ENCODE measurements at regions not wholly inside any gene's neighbourhood (a gene's known extent, or its start where the extent isn't known, plus 50 kb on each side); places are given as distances from the start of the nearest gene placed in this dataset.
A peak's percentile ranks its signal among the peaks of the same experiment; 100 is the strongest.

DNA sequence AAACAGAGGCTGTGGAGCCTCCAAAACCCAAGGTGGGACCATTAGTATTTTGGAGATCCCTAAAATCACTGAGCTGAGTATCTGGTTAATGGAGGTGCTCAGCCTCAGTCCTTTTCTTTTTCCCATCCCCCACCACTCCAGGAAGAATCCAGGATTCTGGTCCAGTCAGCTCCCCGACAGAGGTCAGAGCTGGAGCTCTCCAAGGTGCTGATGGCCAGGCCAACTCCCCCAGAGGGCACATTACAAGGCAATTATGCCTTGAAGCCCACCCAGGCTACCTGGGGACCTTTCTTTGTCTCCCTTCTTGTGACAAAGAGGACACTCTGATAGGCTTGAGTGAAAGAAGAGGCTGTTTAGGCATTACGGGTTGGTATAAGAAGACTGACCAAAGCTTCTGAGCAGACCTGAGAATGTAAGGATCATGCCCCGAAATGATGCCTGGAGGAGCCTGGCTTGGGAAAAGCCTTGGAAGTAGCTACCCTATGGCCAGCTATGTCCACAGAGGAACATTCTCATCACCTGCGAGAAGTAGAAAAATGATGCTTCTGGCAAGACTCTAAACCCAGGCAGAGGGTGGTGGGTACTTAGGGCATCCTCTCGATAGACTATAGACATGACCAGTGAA is 102.5 kb upstream of the LDAH start:
- no peak for DNase-seq
- Histone ChIP-seq H3K27me3 (ENCODE audit: insufficient read depth, low read length) (peaks cover 3% of the 10 kb centered on the region), H3K36me3 (ENCODE audit: insufficient read depth, low read length) (no peaks in the 10 kb centered on the region), H3K4me1 (ENCODE audit: insufficient read depth, low read length) (no peaks in the 10 kb centered on the region), H3K4me3 (ENCODE audit: low read length in 2 of 2) (no peak overlapping the region), H3K9me3 (ENCODE audit: control insufficient read depth in 1 of 2, low read length in 2 of 2) (no peaks in the 10 kb centered on the region), H3K27ac (ENCODE audit: low read depth, low read length) (no peak overlapping the region)
- CTCF ChIA-PET (ENCODE audit: partially characterized antibody): no interaction called here
- peaks cover 4 to 23% (median 12%) of the 10 kb centered on the region in 8 donors for H3K9me3 Mint-ChIP-seq
- no peak overlapping the region for H3K4me3 Mint-ChIP-seq
- no peak overlapping the region for H3K27ac Mint-ChIP-seq
- peaks cover 7 to 19% of the 10 kb centered on the region in 2 donors for H3K27me3 Mint-ChIP-seq
- POLR2A ChIA-PET (ENCODE audit: partially characterized antibody): no interaction called here
- intact Hi-C loops (cut with micrococcal nuclease): no loop called here
- H3K36me3 Mint-ChIP-seq: peaks cover 0 to 6% of the 10 kb centered on the region in 2 donors
- no peaks in the 10 kb centered on the region for H3K4me1 Mint-ChIP-seq

DNA sequence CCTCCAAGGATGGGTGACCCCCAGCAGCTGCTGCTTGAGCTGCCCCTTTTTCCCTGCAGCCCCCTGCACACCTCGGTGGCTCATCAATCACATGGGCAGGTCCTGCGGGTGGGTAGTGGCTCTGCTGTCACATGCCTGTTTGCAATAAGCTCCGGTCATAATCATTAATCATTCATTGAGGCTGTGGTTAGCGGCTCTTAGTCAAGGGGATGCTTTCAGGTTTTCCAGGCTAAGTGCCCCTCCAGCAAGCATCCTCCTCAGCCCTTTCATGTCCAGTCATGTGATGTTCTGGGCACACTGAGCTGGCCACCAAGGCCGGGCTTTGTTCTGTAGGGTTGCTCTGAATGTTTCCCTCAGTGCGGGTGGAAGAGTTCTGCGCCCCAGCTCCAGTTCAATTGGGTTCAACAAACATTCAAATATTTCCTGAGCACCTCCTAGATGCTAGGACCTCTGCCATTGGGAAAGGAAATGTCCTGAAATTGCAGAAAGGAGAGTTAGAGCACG is 96.4 kb upstream of the LDAH start:
- Mint-ChIP-seq H3K27me3 (peaks cover 2 to 30% of the 10 kb centered on the region in 2 donors), H3K9me3 (peaks cover 0 to 2% (median 0%) of the 10 kb centered on the region in 8 donors), H3K4me1 (peaks cover 0 to 2% (median 0%) of the 10 kb centered on the region in 4 donors), H3K36me3 (no peaks in the 10 kb centered on the region), H3K27ac (no peak overlapping the region), H3K4me3 (no peak overlapping the region)
- ChIA-PET POLR2A (ENCODE audit: partially characterized antibody) (no interaction called here), CTCF (ENCODE audit: partially characterized antibody) (interaction anchor here (1.0 to 1.4 kb wide), 2 partner anchors 10 to 42 kb away, joined by 3 read pairs; no protein-coding TSS in a partner anchor)
- peaks cover 3% of the 10 kb centered on the region for H3K27me3 ChIP-seq (ENCODE audit: insufficient read depth, low read length)
- H3K4me1 ChIP-seq (ENCODE audit: insufficient read depth, low read length): no peaks in the 10 kb centered on the region
- no peak for DNase-seq
- intact Hi-C loops (cut with micrococcal nuclease): no loop called here
- no peak overlapping the region for H3K4me3 ChIP-seq (ENCODE audit: low read length in 2 of 2)
- H3K27ac ChIP-seq (ENCODE audit: low read depth, low read length): no peak overlapping the region
- H3K36me3 ChIP-seq (ENCODE audit: insufficient read depth, low read length): no peaks in the 10 kb centered on the region
- H3K9me3 ChIP-seq (ENCODE audit: control insufficient read depth in 1 of 2, low read length in 2 of 2): no peaks in the 10 kb centered on the region

DNA sequence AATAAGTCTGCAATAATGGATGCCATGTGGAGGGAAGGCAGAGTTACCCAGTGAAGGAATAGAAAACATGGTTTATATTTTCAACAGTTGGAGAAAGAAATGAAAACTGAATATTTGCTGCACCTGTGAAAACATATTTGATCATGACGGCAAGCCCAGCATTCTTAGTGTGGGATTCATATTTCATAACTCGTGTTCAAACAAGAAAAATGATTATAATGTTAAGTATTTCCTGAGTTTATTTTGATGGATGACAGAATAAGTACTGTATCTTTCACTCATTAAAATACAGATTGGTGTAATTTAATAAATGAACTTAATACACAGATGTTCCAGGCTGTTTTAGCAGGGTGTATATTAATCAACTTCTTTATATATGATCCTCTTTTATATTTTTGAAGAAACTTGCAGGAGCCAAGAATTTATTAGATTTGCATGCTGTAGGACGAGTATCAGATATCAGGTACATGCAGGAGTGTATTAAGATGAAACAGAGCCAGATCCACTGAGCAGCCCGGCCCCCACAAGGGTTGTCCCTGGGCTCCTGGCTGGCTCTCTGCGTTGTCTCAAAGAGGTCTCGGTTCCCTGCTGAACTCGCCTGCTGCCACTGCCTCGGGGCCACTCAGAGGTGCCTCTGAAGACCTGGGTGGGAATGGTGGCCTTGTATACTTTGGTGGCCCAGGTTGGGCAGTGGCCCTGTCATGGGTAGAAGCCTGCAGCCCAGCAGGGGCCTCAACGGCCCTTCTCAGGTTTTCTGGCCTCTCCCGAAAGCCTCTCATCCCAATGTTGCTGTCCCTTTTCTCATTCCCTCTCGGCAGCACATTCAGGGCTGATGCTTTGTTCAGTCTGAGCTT is 95.0 kb upstream of the LDAH start:
- H3K27me3 ChIP-seq (ENCODE audit: insufficient read depth, low read length): peaks cover 3% of the 10 kb centered on the region
- no peaks in the 10 kb centered on the region for H3K4me1 ChIP-seq (ENCODE audit: insufficient read depth, low read length)
- CTCF ChIA-PET (ENCODE audit: partially characterized antibody): interaction anchor here (1.4 kb wide), 1 partner anchor 43 kb away, joined by 3 read pairs; no protein-coding TSS in a partner anchor
- DNase-seq: no peak
- peaks cover 0 to 8% (median 2%) of the 10 kb centered on the region in 4 donors for H3K4me1 Mint-ChIP-seq
- no peaks in the 10 kb centered on the region for H3K9me3 Mint-ChIP-seq
- no peak overlapping the region for H3K4me3 ChIP-seq (ENCODE audit: low read length in 2 of 2)
- POLR2A ChIA-PET (ENCODE audit: partially characterized antibody): no interaction called here
- H3K9me3 ChIP-seq (ENCODE audit: control insufficient read depth in 1 of 2, low read length in 2 of 2): no peaks in the 10 kb centered on the region
- H3K27ac ChIP-seq (ENCODE audit: low read depth, low read length): no peak overlapping the region
- H3K27me3 Mint-ChIP-seq: peaks cover 8 to 33% of the 10 kb centered on the region in 2 donors
- H3K36me3 ChIP-seq (ENCODE audit: insufficient read depth, low read length): no peaks in the 10 kb centered on the region
- intact Hi-C loops (cut with micrococcal nuclease): no loop called here
- no peaks in the 10 kb centered on the region for H3K36me3 Mint-ChIP-seq
- no peak overlapping the region for H3K27ac Mint-ChIP-seq
- no peak overlapping the region for H3K4me3 Mint-ChIP-seq

- peaks cover 8 to 37% of the 10 kb centered on the region in 2 donors for H3K27me3 Mint-ChIP-seq
- Histone ChIP-seq H3K9me3 (ENCODE audit: control insufficient read depth in 1 of 2, low read length in 2 of 2) (no peaks in the 10 kb centered on the region), H3K36me3 (ENCODE audit: insufficient read depth, low read length) (no peaks in the 10 kb centered on the region), H3K27ac (ENCODE audit: low read depth, low read length) (no peak overlapping the region), H3K27me3 (ENCODE audit: insufficient read depth, low read length) (peaks cover 3% of the 10 kb centered on the region), H3K4me1 (ENCODE audit: insufficient read depth, low read length) (no peaks in the 10 kb centered on the region), H3K4me3 (ENCODE audit: low read length in 2 of 2) (no peak overlapping the region)
- POLR2A ChIA-PET (ENCODE audit: partially characterized antibody): no interaction called here
- peaks cover 0 to 8% (median 2%) of the 10 kb centered on the region in 4 donors for H3K4me1 Mint-ChIP-seq
- H3K36me3 Mint-ChIP-seq: no peaks in the 10 kb centered on the region
- CTCF ChIA-PET (ENCODE audit: partially characterized antibody): no interaction called here
- no peak for DNase-seq
- no peak overlapping the region for H3K27ac Mint-ChIP-seq
- no peak overlapping the region for H3K4me3 Mint-ChIP-seq
- intact Hi-C loops (cut with micrococcal nuclease): no loop called here
- peaks cover 0 to 2% (median 0%) of the 10 kb centered on the region in 8 donors for H3K9me3 Mint-ChIP-seq
Measured at GRCh38 chr2:20917287-20917660, 94.4 kb upstream of the LDAH start.

DNA sequence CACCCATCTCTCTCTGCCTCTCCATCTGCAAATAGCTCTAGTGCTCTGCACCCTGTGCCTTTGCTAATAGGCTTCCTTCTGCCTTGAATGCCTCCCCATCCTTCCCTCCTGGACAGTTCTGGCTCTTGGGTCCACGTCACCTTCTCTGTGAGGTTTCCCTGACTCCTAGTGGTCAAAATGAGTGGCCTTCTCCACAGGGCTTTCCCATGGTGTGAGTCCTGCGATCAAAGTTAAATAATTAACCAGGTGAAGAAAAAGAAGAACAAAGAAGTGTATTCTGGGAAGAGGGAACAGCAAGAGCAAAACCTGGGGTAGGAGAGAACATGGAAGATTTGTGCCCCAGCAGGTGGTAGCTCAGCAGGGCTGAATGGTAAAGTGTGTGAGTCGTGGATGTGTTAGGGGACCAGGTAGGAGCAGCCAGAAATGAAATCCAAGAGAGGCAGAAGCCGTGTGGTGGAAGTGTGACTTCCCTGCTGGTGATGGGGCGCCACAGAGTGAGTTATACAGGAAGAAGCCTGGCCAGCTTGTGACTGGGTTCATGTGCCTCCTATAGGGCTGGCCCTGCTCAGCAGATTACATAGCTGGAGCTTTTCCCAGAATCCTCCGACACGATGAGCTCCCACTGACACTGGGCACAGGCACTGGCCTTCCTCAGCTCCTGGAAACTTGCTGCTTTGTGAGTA is 93.8 kb upstream of the LDAH start:
- H3K4me1 Mint-ChIP-seq: peaks cover 0 to 8% (median 2%) of the 10 kb centered on the region in 4 donors
- H3K9me3 Mint-ChIP-seq: peaks cover 0 to 2% (median 0%) of the 10 kb centered on the region in 8 donors
- H3K4me1 ChIP-seq (ENCODE audit: insufficient read depth, low read length): no peaks in the 10 kb centered on the region
- H3K27ac Mint-ChIP-seq: no peak overlapping the region
- no peaks in the 10 kb centered on the region for H3K36me3 ChIP-seq (ENCODE audit: insufficient read depth, low read length)
- no peaks in the 10 kb centered on the region for H3K9me3 ChIP-seq (ENCODE audit: control insufficient read depth in 1 of 2, low read length in 2 of 2)
- H3K27me3 ChIP-seq (ENCODE audit: insufficient read depth, low read length): peaks cover 3% of the 10 kb centered on the region
- peaks cover 8 to 39% of the 10 kb centered on the region in 2 donors for H3K27me3 Mint-ChIP-seq
- H3K27ac ChIP-seq (ENCODE audit: low read depth, low read length): no peak overlapping the region
- no peaks in the 10 kb centered on the region for H3K36me3 Mint-ChIP-seq
- CTCF ChIA-PET (ENCODE audit: partially characterized antibody): no interaction called here
- POLR2A ChIA-PET (ENCODE audit: partially characterized antibody): no interaction called here
- intact Hi-C loops (cut with micrococcal nuclease): no loop called here
- no peak for DNase-seq
- no peak overlapping the region for H3K4me3 ChIP-seq (ENCODE audit: low read length in 2 of 2)
- no peak overlapping the region for H3K4me3 Mint-ChIP-seq

DNA sequence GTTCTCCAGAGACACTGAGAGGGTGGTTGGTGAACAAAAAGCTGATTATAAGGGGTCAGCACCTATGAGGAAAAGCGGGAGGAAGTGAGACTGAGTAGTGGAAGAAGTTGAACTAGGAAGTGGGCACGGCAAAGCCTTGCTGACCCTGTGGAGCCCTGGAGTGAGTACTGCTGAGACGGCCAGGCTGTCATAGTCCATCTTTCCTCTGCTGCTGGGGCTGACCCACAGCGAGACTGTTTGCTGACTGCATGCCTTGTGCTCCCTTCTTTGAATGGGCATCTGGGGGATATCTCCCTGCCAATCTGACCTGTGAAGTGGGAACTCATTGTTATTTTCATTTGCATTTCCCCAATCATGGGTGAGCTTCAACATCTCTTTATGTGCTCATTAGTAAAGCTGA is 92.4 kb upstream of the LDAH start:
- no peak overlapping the region for H3K27ac ChIP-seq (ENCODE audit: low read depth, low read length)
- Mint-ChIP-seq H3K9me3 (peaks cover 0 to 8% (median 0%) of the 10 kb centered on the region in 8 donors), H3K27ac (peak overlapping the region in 1 of 7 donors; percentile 66), H3K36me3 (peaks cover 0 to 3% of the 10 kb centered on the region in 2 donors), H3K4me1 (peaks cover 0 to 8% (median 2%) of the 10 kb centered on the region in 4 donors), H3K4me3 (no peak overlapping the region), H3K27me3 (peaks cover 12 to 35% of the 10 kb centered on the region in 2 donors)
- H3K27me3 ChIP-seq (ENCODE audit: insufficient read depth, low read length): no peaks in the 10 kb centered on the region
- no peaks in the 10 kb centered on the region for H3K4me1 ChIP-seq (ENCODE audit: insufficient read depth, low read length)
- no peak overlapping the region for H3K4me3 ChIP-seq (ENCODE audit: low read length in 2 of 2)
- no peak for DNase-seq
- CTCF ChIA-PET (ENCODE audit: partially characterized antibody): no interaction called here
- H3K9me3 ChIP-seq (ENCODE audit: control insufficient read depth in 1 of 2, low read length in 2 of 2): no peaks in the 10 kb centered on the region
- intact Hi-C loops (cut with micrococcal nuclease): no loop called here
- no peaks in the 10 kb centered on the region for H3K36me3 ChIP-seq (ENCODE audit: insufficient read depth, low read length)
- POLR2A ChIA-PET (ENCODE audit: partially characterized antibody): no interaction called here

DNA sequence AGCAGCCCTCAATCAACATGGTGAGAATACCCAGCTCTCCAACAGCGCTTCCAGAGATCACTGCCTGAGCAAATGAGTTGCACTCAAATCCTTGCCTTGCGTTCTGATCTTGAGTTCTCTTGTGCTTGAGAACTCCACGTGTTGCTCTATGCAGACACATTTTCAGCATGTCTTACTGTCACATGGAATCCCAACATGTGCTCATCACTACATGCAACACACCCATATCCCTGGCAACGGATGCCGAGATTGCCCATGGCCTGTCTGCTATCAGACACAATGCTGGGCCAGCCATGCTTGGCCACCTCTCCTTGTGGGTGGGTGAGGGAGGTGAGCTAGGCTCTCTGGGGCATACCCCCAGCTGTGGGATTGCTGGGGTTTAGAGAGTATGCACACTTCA is 91.9 kb upstream of the LDAH start:
- Histone ChIP-seq H3K4me3 (ENCODE audit: low read length in 2 of 2) (no peak overlapping the region), H3K9me3 (ENCODE audit: control insufficient read depth in 1 of 2, low read length in 2 of 2) (no peaks in the 10 kb centered on the region), H3K27me3 (ENCODE audit: insufficient read depth, low read length) (no peaks in the 10 kb centered on the region), H3K36me3 (ENCODE audit: insufficient read depth, low read length) (no peaks in the 10 kb centered on the region), H3K4me1 (ENCODE audit: insufficient read depth, low read length) (no peaks in the 10 kb centered on the region), H3K27ac (ENCODE audit: low read depth, low read length) (no peak overlapping the region)
- Mint-ChIP-seq H3K27me3 (peaks cover 12 to 31% of the 10 kb centered on the region in 2 donors), H3K36me3 (peaks cover 0 to 3% of the 10 kb centered on the region in 2 donors), H3K4me3 (no peak overlapping the region), H3K27ac (no peak overlapping the region), H3K9me3 (peaks cover 0 to 9% (median 0%) of the 10 kb centered on the region in 8 donors), H3K4me1 (peaks cover 0 to 8% (median 2%) of the 10 kb centered on the region in 4 donors)
- intact Hi-C loops (cut with micrococcal nuclease): no loop called here
- no peak for DNase-seq
- POLR2A ChIA-PET (ENCODE audit: partially characterized antibody): no interaction called here
- CTCF ChIA-PET (ENCODE audit: partially characterized antibody): no interaction called here

Measured in CD4-positive, alpha-beta memory T cell (primary cell).